ENCODE measurements at regions not wholly inside any gene's neighbourhood (a gene's known extent, or its start where the extent isn't known, plus 50 kb on each side); places are given as distances from the start of the nearest gene placed in this dataset.

GRCh38 chr5:19406576-19407365, 581.2 kb downstream of the CDH18 start:
- no peak for TF ChIP-seq POLR2AphosphoS5 (IDR thresholded peaks at IDR 0.05)
- no peak for TF ChIP-seq CTCF (IDR thresholded peaks at IDR 0.05)
- TF ChIP-seq POLR2A (IDR thresholded peaks at IDR 0.05): no peak
- no peak for TF ChIP-seq EP300 (IDR thresholded peaks at IDR 0.05)
